ENCODE measurements at regions not wholly inside any gene's neighbourhood (a gene's known extent, or its start where the extent isn't known, plus 50 kb on each side); places are given as distances from the start of the nearest gene placed in this dataset.

- ATAC-seq: no peak
- 80% methylated on average over 16 of the region's 16 CpGs for WGBS (ENCODE audit: insufficient coverage)
- H3K27ac ChIP-seq (ENCODE audit: low read length): no peak overlapping the region
- no peak overlapping the region for H3K4me3 ChIP-seq (ENCODE audit: low read length)
- Mint-ChIP-seq H3K4me3 (no peak overlapping the region), H3K4me1 (no peaks in the 10 kb centered on the region), H3K9me3 (no peaks in the 10 kb centered on the region), H3K27ac (no peak overlapping the region), H3K36me3 (no peaks in the 10 kb centered on the region), H3K27me3 (ENCODE audit: low read depth in 2 of 2) (peaks cover 14 to 24% of the 10 kb centered on the region in 2 donors)
- TF ChIP-seq CTCF (IDR thresholded peaks at IDR 0.05): no peak
- no peak for DNase-seq
- H3K36me3 ChIP-seq (ENCODE audit: control insufficient read depth, insufficient read depth, low read length): no peaks in the 10 kb centered on the region
- H3K27me3 ChIP-seq (ENCODE audit: control insufficient read depth, insufficient read depth, low read length): peaks cover 2% of the 10 kb centered on the region
- intact Hi-C loops (cut with micrococcal nuclease): no loop called here
- no peaks in the 10 kb centered on the region for H3K4me1 ChIP-seq (ENCODE audit: control insufficient read depth, insufficient read depth, low read length)
- no peaks in the 10 kb centered on the region for H3K9me3 ChIP-seq (ENCODE audit: control insufficient read depth, insufficient read depth, low read length)
Observed at GRCh38 chr22:47716890-47717615, 954.6 kb downstream of the TBC1D22A start.

GRCh38 chr22:47715866-47716578, 953.6 kb downstream of the TBC1D22A start:
- ATAC-seq (no peak), DNase-seq (no peak)
- Mint-ChIP-seq H3K4me3 (no peak overlapping the region), H3K4me1 (no peaks in the 10 kb centered on the region), H3K9me3 (no peaks in the 10 kb centered on the region), H3K36me3 (no peaks in the 10 kb centered on the region), H3K27ac (no peak overlapping the region), H3K27me3 (ENCODE audit: low read depth in 2 of 2) (peaks cover 12 to 15% of the 10 kb centered on the region in 2 donors)
- Histone ChIP-seq H3K9me3 (ENCODE audit: control insufficient read depth, insufficient read depth, low read length) (no peaks in the 10 kb centered on the region), H3K36me3 (ENCODE audit: control insufficient read depth, insufficient read depth, low read length) (no peaks in the 10 kb centered on the region), H3K27ac (ENCODE audit: low read length) (no peak overlapping the region), H3K4me1 (ENCODE audit: control insufficient read depth, insufficient read depth, low read length) (no peaks in the 10 kb centered on the region), H3K4me3 (ENCODE audit: low read length) (no peak overlapping the region), H3K27me3 (ENCODE audit: control insufficient read depth, insufficient read depth, low read length) (no peaks in the 10 kb centered on the region)
- intact Hi-C loops (cut with micrococcal nuclease): no loop called here
- 83% methylated on average over 18 of the region's 18 CpGs for WGBS (ENCODE audit: insufficient coverage)
- no peak for TF ChIP-seq CTCF (IDR thresholded peaks at IDR 0.05)

DNA sequence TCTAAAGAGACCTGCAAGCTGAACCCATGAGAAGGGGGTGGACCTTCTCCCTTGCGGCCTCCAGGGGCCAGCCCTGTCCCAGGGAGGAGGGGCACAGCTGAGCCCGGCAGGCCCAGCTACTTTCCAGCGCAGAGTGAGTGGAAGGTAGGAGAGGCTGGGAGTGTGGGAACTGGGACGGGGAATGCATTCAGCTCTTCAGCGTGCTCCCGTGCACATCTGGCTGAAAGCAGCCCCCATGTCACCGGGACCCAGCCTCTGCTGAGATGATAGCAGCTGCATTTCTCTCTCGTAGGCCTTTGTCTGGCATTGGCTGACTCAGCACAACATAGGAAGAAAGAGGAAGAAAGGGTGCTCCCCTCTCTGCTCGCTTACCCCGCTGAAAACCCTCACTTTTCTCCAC, 951.5 kb downstream of the TBC1D22A start:
- ATAC-seq (no peak), DNase-seq (no peak)
- Mint-ChIP-seq H3K36me3 (no peaks in the 10 kb centered on the region), H3K27ac (no peak overlapping the region), H3K27me3 (ENCODE audit: low read depth in 2 of 2) (peaks cover 14 to 24% of the 10 kb centered on the region in 2 donors), H3K9me3 (no peaks in the 10 kb centered on the region), H3K4me3 (no peak overlapping the region), H3K4me1 (no peaks in the 10 kb centered on the region)
- H3K4me3 ChIP-seq (ENCODE audit: low read length): no peak overlapping the region
- no peaks in the 10 kb centered on the region for H3K9me3 ChIP-seq (ENCODE audit: control insufficient read depth, insufficient read depth, low read length)
- no peak overlapping the region for H3K27ac ChIP-seq (ENCODE audit: low read length)
- intact Hi-C loops (cut with micrococcal nuclease): no loop called here
- TF ChIP-seq CTCF (IDR thresholded peaks at IDR 0.05): no peak
- 53% methylated on average over 10 of the region's 10 CpGs for WGBS (ENCODE audit: insufficient coverage)
- H3K4me1 ChIP-seq (ENCODE audit: control insufficient read depth, insufficient read depth, low read length): no peaks in the 10 kb centered on the region
- H3K27me3 ChIP-seq (ENCODE audit: control insufficient read depth, insufficient read depth, low read length): peaks cover 2% of the 10 kb centered on the region
- no peaks in the 10 kb centered on the region for H3K36me3 ChIP-seq (ENCODE audit: control insufficient read depth, insufficient read depth, low read length)
